ENCODE measurements at regions not wholly inside any gene's neighbourhood (a gene's known extent, or its start where the extent isn't known, plus 50 kb on each side); places are given as distances from the start of the nearest gene placed in this dataset.

GRCh38 chr4:123666486-123666885 lies 269.9 kb downstream of the SPRY1 start:
- TF ChIP-seq, protein P1, sequence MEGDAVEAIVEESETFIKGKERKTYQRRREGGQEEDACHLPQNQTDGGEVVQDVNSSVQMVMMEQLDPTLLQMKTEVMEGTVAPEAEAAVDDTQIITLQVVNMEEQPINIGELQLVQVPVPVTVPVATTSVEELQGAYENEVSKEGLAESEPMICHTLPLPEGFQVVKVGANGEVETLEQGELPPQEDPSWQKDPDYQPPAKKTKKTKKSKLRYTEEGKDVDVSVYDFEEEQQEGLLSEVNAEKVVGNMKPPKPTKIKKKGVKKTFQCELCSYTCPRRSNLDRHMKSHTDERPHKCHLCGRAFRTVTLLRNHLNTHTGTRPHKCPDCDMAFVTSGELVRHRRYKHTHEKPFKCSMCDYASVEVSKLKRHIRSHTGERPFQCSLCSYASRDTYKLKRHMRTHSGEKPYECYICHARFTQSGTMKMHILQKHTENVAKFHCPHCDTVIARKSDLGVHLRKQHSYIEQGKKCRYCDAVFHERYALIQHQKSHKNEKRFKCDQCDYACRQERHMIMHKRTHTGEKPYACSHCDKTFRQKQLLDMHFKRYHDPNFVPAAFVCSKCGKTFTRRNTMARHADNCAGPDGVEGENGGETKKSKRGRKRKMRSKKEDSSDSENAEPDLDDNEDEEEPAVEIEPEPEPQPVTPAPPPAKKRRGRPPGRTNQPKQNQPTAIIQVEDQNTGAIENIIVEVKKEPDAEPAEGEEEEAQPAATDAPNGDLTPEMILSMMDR (conservative IDR thresholded peaks at IDR 0.05 in 1 of 2, IDR thresholded peaks at IDR 0.05 in 1 of 2; ENCODE audit: extremely low read depth in 1 of 2, insufficient read depth in 1 of 2, low read depth in 1 of 2, low read length in 2 of 2) = no peak
- TF ChIP-seq EZH2 (IDR thresholded peaks at IDR 0.05; ENCODE audit: borderline replicate concordance, low read length) = no peak
